ENCODE measurements at regions not wholly inside any gene's neighbourhood (a gene's known extent, or its start where the extent isn't known, plus 50 kb on each side); places are given as distances from the start of the nearest gene placed in this dataset.
"Not testable (repeated sequence)": the region's sequence is repeated elsewhere in the genome, so short reads cannot be mapped to it uniquely, and the experiment has no call there.

DNA sequence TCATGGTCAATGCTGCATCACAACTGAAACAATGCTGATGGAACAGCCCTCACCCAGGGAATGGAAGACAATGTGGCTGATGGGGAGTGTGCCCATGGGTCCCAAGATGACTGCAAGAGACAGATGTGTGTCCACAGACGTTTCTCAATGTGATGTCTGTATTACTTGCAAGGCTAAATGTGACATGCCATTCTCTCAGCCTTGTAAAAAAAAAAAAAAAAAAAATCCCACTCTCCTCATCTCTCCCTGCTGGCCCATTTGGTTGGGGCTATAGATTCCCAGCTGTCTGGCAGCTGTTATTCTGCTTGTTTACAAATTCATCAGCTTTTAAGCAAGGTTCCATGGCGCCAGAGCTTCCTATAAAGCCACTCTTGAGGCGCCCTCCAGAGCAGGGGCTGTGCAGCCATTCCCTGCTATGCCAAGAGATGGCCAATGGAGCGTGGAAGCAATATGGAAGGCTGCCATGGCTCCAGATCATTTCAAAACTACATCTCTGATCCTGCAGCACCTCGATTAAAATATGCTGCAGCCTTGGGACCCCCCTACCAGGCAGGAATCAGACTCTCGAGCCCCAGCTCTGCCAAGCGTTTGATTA is 294.8 kb downstream of the FOXO1 start:
- intact Hi-C loops (cut with micrococcal nuclease; ENCODE audit: unreplicated experiment): no loop called here
- CTCF ChIA-PET: interaction anchor here (0.9 kb wide), 1 partner anchor 15 kb away, joined by 3 read pairs; no protein-coding TSS in a partner anchor
- Mint-ChIP-seq H3K36me3 (ENCODE audit: insufficient read depth, unreplicated experiment) (no peaks in the 10 kb centered on the region), H3K4me1 (ENCODE audit: low read depth, unreplicated experiment) (no peaks in the 10 kb centered on the region), H3K27me3 (ENCODE audit: unreplicated experiment) (no peaks in the 10 kb centered on the region), H3K27ac (ENCODE audit: unreplicated experiment) (no peak overlapping the region), H3K9me3 (ENCODE audit: low read depth, unreplicated experiment) (no peaks in the 10 kb centered on the region), H3K4me3 (ENCODE audit: low read depth, unreplicated experiment) (no peak overlapping the region)
- no peak for DNase-seq
- no TSS peak for BruUV-seq (replicated peaks)
- TF ChIP-seq, protein P1, sequence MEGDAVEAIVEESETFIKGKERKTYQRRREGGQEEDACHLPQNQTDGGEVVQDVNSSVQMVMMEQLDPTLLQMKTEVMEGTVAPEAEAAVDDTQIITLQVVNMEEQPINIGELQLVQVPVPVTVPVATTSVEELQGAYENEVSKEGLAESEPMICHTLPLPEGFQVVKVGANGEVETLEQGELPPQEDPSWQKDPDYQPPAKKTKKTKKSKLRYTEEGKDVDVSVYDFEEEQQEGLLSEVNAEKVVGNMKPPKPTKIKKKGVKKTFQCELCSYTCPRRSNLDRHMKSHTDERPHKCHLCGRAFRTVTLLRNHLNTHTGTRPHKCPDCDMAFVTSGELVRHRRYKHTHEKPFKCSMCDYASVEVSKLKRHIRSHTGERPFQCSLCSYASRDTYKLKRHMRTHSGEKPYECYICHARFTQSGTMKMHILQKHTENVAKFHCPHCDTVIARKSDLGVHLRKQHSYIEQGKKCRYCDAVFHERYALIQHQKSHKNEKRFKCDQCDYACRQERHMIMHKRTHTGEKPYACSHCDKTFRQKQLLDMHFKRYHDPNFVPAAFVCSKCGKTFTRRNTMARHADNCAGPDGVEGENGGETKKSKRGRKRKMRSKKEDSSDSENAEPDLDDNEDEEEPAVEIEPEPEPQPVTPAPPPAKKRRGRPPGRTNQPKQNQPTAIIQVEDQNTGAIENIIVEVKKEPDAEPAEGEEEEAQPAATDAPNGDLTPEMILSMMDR (IDR thresholded peaks at IDR 0.05; ENCODE audit: unreplicated experiment): no peak

GRCh38 chr13:40373608-40374007 is 292.8 kb downstream of the FOXO1 start:
- H3K27me3 Mint-ChIP-seq (ENCODE audit: unreplicated experiment); BruUV-seq (replicated peaks); intact Hi-C loops (cut with micrococcal nuclease; ENCODE audit: unreplicated experiment); CTCF ChIA-PET; H3K4me1 Mint-ChIP-seq (ENCODE audit: low read depth, unreplicated experiment); H3K9me3 Mint-ChIP-seq (ENCODE audit: low read depth, unreplicated experiment); DNase-seq; H3K4me3 Mint-ChIP-seq (ENCODE audit: low read depth, unreplicated experiment); H3K36me3 Mint-ChIP-seq (ENCODE audit: insufficient read depth, unreplicated experiment); H3K27ac Mint-ChIP-seq (ENCODE audit: unreplicated experiment): not testable (repeated sequence)

DNA sequence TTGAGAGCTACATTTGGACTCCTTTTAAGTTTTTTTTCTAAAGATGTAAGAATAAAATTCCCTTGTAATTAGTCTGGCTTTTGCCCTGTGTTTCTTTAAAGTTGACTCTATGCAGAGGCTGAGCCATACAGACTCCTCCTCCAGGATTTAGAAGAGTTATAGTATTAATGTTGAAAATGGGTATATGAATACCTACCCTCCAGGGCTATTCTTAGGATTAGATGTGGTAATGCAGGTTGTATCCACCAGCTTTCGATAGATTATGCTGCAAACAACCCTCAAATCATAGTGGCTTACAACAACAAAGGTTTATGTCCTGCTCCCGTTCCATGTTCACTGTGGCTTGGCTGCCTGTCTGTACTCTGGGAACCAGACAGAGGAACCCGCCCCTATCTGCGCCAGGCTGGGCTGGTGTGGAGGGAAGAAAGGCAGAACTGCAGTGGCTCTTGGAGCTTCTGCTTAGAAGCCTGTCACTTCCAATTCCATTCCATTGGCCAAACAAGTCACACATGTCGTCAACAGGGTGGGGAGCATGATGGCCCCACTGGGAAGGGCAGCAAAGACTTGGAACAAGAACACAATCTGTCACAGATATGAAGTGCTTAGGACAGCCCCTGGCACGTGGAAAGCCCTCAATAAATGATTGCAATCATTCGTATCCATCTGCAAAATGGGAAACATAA is 290.8 kb downstream of the FOXO1 start:
- intact Hi-C loops (cut with micrococcal nuclease; ENCODE audit: unreplicated experiment): no loop called here
- CTCF ChIA-PET: no interaction called here
- Mint-ChIP-seq H3K9me3 (ENCODE audit: low read depth, unreplicated experiment) (no peaks in the 10 kb centered on the region), H3K36me3 (ENCODE audit: insufficient read depth, unreplicated experiment) (no peaks in the 10 kb centered on the region), H3K27ac (ENCODE audit: unreplicated experiment) (no peak overlapping the region), H3K4me1 (ENCODE audit: low read depth, unreplicated experiment) (no peaks in the 10 kb centered on the region), H3K4me3 (ENCODE audit: low read depth, unreplicated experiment) (no peak overlapping the region), H3K27me3 (ENCODE audit: unreplicated experiment) (no peaks in the 10 kb centered on the region)
- BruUV-seq (replicated peaks): no TSS peak
- TF ChIP-seq, protein P1 (IDR thresholded peaks at IDR 0.05; ENCODE audit: unreplicated experiment): no peak
- no peak for DNase-seq

DNA sequence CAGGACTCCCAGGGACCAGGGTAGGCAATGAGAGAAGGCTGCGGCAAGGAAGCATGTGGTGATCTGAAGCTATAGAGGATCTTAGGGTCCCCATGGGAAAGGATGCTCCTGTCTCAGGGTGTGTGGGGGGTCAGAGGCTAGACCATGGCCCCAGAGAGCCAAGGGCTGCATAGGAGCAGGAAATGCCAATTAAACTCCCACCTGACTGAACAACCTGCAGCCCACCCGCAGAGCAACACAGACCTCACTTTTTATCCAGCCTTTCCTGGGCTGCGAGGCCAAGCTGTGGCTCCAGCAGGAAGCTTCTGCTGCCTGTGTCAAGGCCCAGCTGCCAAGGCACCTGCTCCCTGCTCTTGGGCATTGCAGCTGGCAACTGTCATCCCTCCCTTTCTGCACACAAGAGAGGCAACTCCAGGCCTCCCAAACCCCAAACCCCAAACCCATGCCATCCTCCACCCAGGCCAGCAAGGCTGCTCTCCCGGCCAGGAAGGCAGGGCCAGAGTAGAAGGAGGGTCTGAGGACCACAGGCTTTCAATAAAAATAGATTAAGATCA is 290.1 kb downstream of the FOXO1 start:
- Mint-ChIP-seq H3K4me3 (ENCODE audit: low read depth, unreplicated experiment) (no peak overlapping the region), H3K27me3 (ENCODE audit: unreplicated experiment) (no peaks in the 10 kb centered on the region), H3K4me1 (ENCODE audit: low read depth, unreplicated experiment) (no peaks in the 10 kb centered on the region), H3K9me3 (ENCODE audit: low read depth, unreplicated experiment) (no peaks in the 10 kb centered on the region), H3K27ac (ENCODE audit: unreplicated experiment) (no peak overlapping the region), H3K36me3 (ENCODE audit: insufficient read depth, unreplicated experiment) (no peaks in the 10 kb centered on the region)
- no peak for DNase-seq
- CTCF ChIA-PET: no interaction called here
- TF ChIP-seq, protein P1 (IDR thresholded peaks at IDR 0.05; ENCODE audit: unreplicated experiment): no peak
- no TSS peak for BruUV-seq (replicated peaks)
- intact Hi-C loops (cut with micrococcal nuclease; ENCODE audit: unreplicated experiment): no loop called here

All from Calu3 (cell line).